KMS-11 (cell line): ENCODE measurements at regions not wholly inside any gene's neighbourhood (a gene's known extent, or its start where the extent isn't known, plus 50 kb on each side); places are given as distances from the start of the nearest gene placed in this dataset.

Experiments
- H2AFZ ChIP-seq: fragments of 200-600 bp; sonication (generic); 2 replicates; pipeline ENCODE4 v1.6.1; 2016; ENCODE audit warnings: antibody characterized with exemption, mixed run types, low read depth
- H3K27ac ChIP-seq: fragments of 200-600 bp; sonication (generic); 2 replicates; pipeline ENCODE4 v1.6.1; 2016; ENCODE audit warnings: mild to moderate bottlenecking, mixed run types
- H3K27me3 ChIP-seq: fragments of 200-600 bp; sonication (generic); 2 replicates; pipeline ENCODE4 v1.6.1; 2017; ENCODE audit warnings: mild to moderate bottlenecking, low read depth, mixed run types, moderate library complexity; ENCODE audit not compliant: insufficient read depth
- H3K36me3 ChIP-seq: fragments of 200-600 bp; sonication (generic); 2 replicates; pipeline ENCODE4 v1.6.1; 2017; ENCODE audit warnings: mild to moderate bottlenecking, mixed run types; ENCODE audit not compliant: insufficient read depth
- H3K4me1 ChIP-seq: fragments of 200-600 bp; sonication (generic); 2 replicates; pipeline ENCODE4 v1.6.1; 2016; ENCODE audit warnings: mild to moderate bottlenecking, low read depth, mixed run types; ENCODE audit not compliant: poor library complexity, severe bottlenecking
- H3K4me2 ChIP-seq: fragments of 200-600 bp; sonication (generic); 2 replicates; pipeline ENCODE4 v1.7.0; 2016; ENCODE audit warnings: mild to moderate bottlenecking, mixed run types
- H3K4me3 ChIP-seq: fragments of 200-600 bp; sonication (generic); IDR thresholded peaks from 2 replicates; pipeline ENCODE4 v1.6.1; 2017; ENCODE audit warnings: low read depth, low read length, mixed read lengths; ENCODE audit not compliant: insufficient read depth
- H3K79me2 ChIP-seq: fragments of 200-600 bp; sonication (generic); 2 replicates; pipeline ENCODE4 v1.6.1; 2016; ENCODE audit warnings: low read depth, mixed run types; ENCODE audit not compliant: insufficient read depth
- H3K9ac ChIP-seq: fragments of 200-600 bp; sonication (generic); 2 replicates; pipeline ENCODE4 v1.6.1; 2016; ENCODE audit warnings: mild to moderate bottlenecking, mixed run types
- H4K20me1 ChIP-seq: fragments of 200-600 bp; sonication (generic); 2 replicates; pipeline ENCODE4 v1.6.1; 2016; ENCODE audit warnings: mild to moderate bottlenecking, mixed run types; ENCODE audit not compliant: insufficient read depth
- CTCF ChIP-seq: fragments of 200-600 bp; sonication (generic); conservative IDR thresholded peaks from 2 replicates; pipeline ENCODE4 v1.6.1; 2017; ENCODE audit warnings: low read depth, mild to moderate bottlenecking, antibody characterized with exemption, low read length, moderate library complexity, mixed read lengths

GRCh38 chr12:66776974-66777373 lies 98.1 kb upstream of the GRIP1 start:
- Histone ChIP-seq H3K27ac (no peak overlapping the region), H3K9ac (no peak overlapping the region), H4K20me1 (no peaks in the 10 kb centered on the region), H3K4me2 (no peak overlapping the region), H3K27me3 (no peaks in the 10 kb centered on the region), H3K4me1 (peaks cover 5% of the 10 kb centered on the region), H3K36me3 (no peaks in the 10 kb centered on the region), H2AFZ (no peak overlapping the region), H3K4me3 (no peak overlapping the region), H3K79me2 (no peaks in the 10 kb centered on the region)
- TF ChIP-seq CTCF: no peak

GRCh38 chr12:66779466-66779865 lies 100.6 kb upstream of the GRIP1 start:
- Histone ChIP-seq H2AFZ (no peak overlapping the region), H3K36me3 (no peaks in the 10 kb centered on the region), H3K4me3 (no peak overlapping the region), H3K79me2 (no peaks in the 10 kb centered on the region), H3K27ac (no peak overlapping the region), H3K4me1 (peaks cover 5% of the 10 kb centered on the region), H3K9ac (no peak overlapping the region), H4K20me1 (no peaks in the 10 kb centered on the region), H3K27me3 (no peaks in the 10 kb centered on the region), H3K4me2 (no peak overlapping the region)
- no peak for TF ChIP-seq CTCF

GRCh38 chr12:66786531-66787308 lies 107.8 kb upstream of the GRIP1 start:
- H2AFZ ChIP-seq: no peak overlapping the region
- no peak for TF ChIP-seq CTCF
- H3K27me3 ChIP-seq: no peaks in the 10 kb centered on the region

GRCh38 chr12:66799551-66799950 lies 120.7 kb upstream of the GRIP1 start:
- H3K4me1 ChIP-seq: no peaks in the 10 kb centered on the region
- H3K4me2 ChIP-seq: no peak overlapping the region
- no peak overlapping the region for H2AFZ ChIP-seq
- no peak overlapping the region for H3K27ac ChIP-seq
- H3K36me3 ChIP-seq: no peaks in the 10 kb centered on the region
- H3K9ac ChIP-seq: no peak overlapping the region
- no peaks in the 10 kb centered on the region for H3K79me2 ChIP-seq
- no peaks in the 10 kb centered on the region for H3K27me3 ChIP-seq
- TF ChIP-seq CTCF: no peak
- no peak overlapping the region for H3K4me3 ChIP-seq
- H4K20me1 ChIP-seq: no peaks in the 10 kb centered on the region

More at GRCh38 chr12:66786531-66787308, 107.8 kb upstream of the GRIP1 start:
- no peak overlapping the region for H3K4me2 ChIP-seq
- no peak overlapping the region for H3K4me3 ChIP-seq
- no peaks in the 10 kb centered on the region for H3K4me1 ChIP-seq
- H3K9ac ChIP-seq: no peak overlapping the region
- no peaks in the 10 kb centered on the region for H3K79me2 ChIP-seq
- no peaks in the 10 kb centered on the region for H4K20me1 ChIP-seq
- H3K36me3 ChIP-seq: no peaks in the 10 kb centered on the region
- H3K27ac ChIP-seq: no peak overlapping the region
